ENCODE measurements at regions not wholly inside any gene's neighbourhood (a gene's known extent, or its start where the extent isn't known, plus 50 kb on each side); places are given as distances from the start of the nearest gene placed in this dataset.

DNA sequence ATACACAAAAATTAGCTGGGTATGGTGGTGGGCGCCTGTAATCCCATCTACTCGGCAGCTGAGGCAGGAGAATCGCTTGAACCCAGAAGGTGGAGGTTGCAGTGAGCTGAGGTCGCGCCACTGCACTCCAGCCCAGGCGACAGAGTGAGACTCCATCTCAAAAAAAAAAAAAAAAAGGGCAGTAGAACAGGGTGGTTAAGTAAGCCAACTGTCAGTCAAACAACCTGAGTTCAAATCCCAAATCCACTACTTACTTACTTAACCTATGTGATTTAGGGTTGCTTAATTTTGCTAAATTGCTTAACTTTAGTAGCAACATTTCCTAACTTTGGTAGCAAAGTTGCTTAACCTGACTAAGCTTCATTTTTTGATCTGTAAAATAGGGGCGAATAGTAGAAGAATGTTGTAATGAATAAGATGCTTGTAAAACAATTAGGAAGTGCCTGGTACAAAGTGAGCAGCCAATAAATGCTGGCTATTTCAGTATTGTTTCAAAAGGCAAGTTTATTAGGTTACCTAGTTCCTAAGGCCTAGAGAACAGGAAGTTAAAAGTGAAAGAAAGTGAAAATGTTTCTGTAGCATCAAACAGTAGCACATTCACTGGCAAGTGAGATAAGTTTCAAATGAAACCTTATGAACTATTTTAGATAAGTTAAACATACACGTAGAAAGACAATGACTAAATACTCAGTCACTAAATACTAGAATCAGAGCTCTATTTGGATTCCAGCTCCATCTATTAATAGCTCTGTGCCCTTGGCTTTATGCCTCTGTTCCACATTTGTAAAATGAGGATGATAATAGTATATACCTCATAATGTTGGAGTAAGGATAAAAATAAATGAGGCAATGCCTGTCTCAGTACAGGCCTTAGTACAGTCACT is 64.3 kb downstream of the HOXA1 start:
- TF ChIP-seq, protein P1, sequence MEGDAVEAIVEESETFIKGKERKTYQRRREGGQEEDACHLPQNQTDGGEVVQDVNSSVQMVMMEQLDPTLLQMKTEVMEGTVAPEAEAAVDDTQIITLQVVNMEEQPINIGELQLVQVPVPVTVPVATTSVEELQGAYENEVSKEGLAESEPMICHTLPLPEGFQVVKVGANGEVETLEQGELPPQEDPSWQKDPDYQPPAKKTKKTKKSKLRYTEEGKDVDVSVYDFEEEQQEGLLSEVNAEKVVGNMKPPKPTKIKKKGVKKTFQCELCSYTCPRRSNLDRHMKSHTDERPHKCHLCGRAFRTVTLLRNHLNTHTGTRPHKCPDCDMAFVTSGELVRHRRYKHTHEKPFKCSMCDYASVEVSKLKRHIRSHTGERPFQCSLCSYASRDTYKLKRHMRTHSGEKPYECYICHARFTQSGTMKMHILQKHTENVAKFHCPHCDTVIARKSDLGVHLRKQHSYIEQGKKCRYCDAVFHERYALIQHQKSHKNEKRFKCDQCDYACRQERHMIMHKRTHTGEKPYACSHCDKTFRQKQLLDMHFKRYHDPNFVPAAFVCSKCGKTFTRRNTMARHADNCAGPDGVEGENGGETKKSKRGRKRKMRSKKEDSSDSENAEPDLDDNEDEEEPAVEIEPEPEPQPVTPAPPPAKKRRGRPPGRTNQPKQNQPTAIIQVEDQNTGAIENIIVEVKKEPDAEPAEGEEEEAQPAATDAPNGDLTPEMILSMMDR (IDR thresholded peaks at IDR 0.05; ENCODE audit: low read length), result no peak
- TF ChIP-seq EZH2phosphoT487 (IDR thresholded peaks at IDR 0.05; ENCODE audit: low read length) (no peak), EZH2 (optimal IDR thresholded peaks at IDR 0.05; ENCODE audit: low read depth, low read length) (no peak)
